Smooth muscle cell (in vitro differentiated cells): ENCODE measurements at regions not wholly inside any gene's neighbourhood (a gene's known extent, or its start where the extent isn't known, plus 50 kb on each side); places are given as distances from the start of the nearest gene placed in this dataset.

Experiments used
- DNase-seq: peaks from one replicate; lab custom pipeline; 2025; ENCODE audit not compliant: unreplicated experiment; lab: John Stamatoyannopoulos, UW
- H2AFZ ChIP-seq: fragments of 200-600 bp; sonication (generic); 2 replicates; pipeline ENCODE4 v1.6.0; 2016; ENCODE audit warnings: antibody characterized with exemption, low read depth, mild to moderate bottlenecking
- H3F3A ChIP-seq: fragments of 200-600 bp; sonication (generic); 2 replicates; pipeline ENCODE4 v1.6.0; 2017; ENCODE audit warnings: antibody characterized with exemption, low read depth
- H3K27ac ChIP-seq: fragments of 200-600 bp; sonication (generic); 2 replicates; pipeline ENCODE4 v1.5.1; 2016; ENCODE audit warnings: low read depth, mild to moderate bottlenecking
- H3K27me3 ChIP-seq: fragments of 200-600 bp; sonication (generic); 2 replicates; pipeline ENCODE4 v1.6.1; 2016; ENCODE audit warnings: low read depth, mild to moderate bottlenecking
- H3K36me3 ChIP-seq: fragments of 200-600 bp; sonication (generic); 2 replicates; pipeline ENCODE4 v1.5.1; 2016; ENCODE audit warnings: low read depth
- H3K4me1 ChIP-seq: fragments of 200-600 bp; sonication (generic); 2 replicates; pipeline ENCODE4 v1.5.1; 2016; ENCODE audit warnings: low read depth
- H3K4me2 ChIP-seq: fragments of 200-600 bp; sonication (generic); 2 replicates; pipeline ENCODE4 v1.6.0; 2016; ENCODE audit warnings: mild to moderate bottlenecking
- H3K4me3 ChIP-seq: fragments of 200-600 bp; sonication (generic); 2 replicates; pipeline ENCODE4 v1.5.1; 2016; ENCODE audit warnings: mild to moderate bottlenecking
- H3K79me2 ChIP-seq: fragments of 200-600 bp; sonication (generic); 2 replicates; pipeline ENCODE4 v1.6.0; 2016; ENCODE audit warnings: low read depth, mild to moderate bottlenecking
- H3K9ac ChIP-seq: fragments of 200-600 bp; sonication (generic); 2 replicates; pipeline ENCODE4 v1.6.0; 2016; ENCODE audit warnings: low read depth
- H3K9me3 ChIP-seq: fragments of 200-600 bp; sonication (generic); replicated peaks from 2 replicates; pipeline ENCODE4 v1.5.1; 2016; ENCODE audit warnings: low read depth
- H4K20me1 ChIP-seq: fragments of 200-600 bp; sonication (generic); 2 replicates; pipeline ENCODE4 v1.6.0; 2016; ENCODE audit warnings: low read depth
- WGBS: methylation state at CpG from one replicate; pipeline ENCODE4 v1.1.7; 2016; ENCODE audit warnings: low lambda C conversion rate; 5-methylcytosine and 5-hydroxymethylcytosine counted together
- TF ChIP-seq, protein P1 (sequence below): fragments of 200-600 bp; sonication (generic); IDR thresholded peaks from 2 replicates; pipeline ENCODE4 v1.5.1; 2017; ENCODE audit warnings: borderline replicate concordance, mild to moderate bottlenecking, antibody characterized with exemption; ENCODE audit not compliant: insufficient read depth, poor library complexity, severe bottlenecking

DNA sequence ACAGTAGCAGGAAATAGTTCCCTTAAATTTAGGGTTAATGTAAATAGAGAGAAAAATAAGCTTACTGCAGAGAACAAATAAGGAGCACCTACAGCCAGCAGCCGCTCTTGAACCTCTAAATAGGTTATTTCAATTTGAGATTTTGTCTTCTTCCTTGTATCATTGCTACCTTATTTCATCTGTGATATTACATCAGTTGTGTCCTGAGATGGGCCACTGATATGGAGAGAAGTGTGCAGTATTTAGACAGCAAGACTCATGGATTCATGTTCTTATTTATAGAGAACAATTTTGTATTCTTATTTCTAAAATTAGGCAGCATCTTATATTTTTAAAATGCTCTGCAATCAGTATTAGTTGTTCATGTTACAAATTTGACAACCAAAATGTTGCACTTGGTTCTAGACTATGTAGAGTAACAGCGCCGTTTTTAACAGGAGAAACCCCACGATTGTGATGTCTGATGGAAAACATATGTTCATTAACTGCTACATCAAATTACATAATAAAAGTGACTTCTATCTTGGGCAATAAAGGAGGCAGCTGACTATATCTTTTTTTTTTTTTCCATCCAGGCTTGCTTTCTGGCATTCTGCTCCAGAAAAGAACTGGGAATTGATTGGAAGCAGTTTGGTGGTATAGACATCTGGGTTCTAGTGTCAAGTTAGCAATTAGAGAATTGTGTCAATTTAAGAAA lies 117.9 kb downstream of the CAND1 start:
- no peaks in the 10 kb centered on the region for H3K27me3 ChIP-seq
- no peaks in the 10 kb centered on the region for H3K36me3 ChIP-seq
- no peaks in the 10 kb centered on the region for H3K79me2 ChIP-seq
- no peak for DNase-seq
- no peaks in the 10 kb centered on the region for H3K9me3 ChIP-seq
- no peak overlapping the region for H3K4me3 ChIP-seq
- TF ChIP-seq, protein P1, sequence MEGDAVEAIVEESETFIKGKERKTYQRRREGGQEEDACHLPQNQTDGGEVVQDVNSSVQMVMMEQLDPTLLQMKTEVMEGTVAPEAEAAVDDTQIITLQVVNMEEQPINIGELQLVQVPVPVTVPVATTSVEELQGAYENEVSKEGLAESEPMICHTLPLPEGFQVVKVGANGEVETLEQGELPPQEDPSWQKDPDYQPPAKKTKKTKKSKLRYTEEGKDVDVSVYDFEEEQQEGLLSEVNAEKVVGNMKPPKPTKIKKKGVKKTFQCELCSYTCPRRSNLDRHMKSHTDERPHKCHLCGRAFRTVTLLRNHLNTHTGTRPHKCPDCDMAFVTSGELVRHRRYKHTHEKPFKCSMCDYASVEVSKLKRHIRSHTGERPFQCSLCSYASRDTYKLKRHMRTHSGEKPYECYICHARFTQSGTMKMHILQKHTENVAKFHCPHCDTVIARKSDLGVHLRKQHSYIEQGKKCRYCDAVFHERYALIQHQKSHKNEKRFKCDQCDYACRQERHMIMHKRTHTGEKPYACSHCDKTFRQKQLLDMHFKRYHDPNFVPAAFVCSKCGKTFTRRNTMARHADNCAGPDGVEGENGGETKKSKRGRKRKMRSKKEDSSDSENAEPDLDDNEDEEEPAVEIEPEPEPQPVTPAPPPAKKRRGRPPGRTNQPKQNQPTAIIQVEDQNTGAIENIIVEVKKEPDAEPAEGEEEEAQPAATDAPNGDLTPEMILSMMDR: no peak
- no peak overlapping the region for H2AFZ ChIP-seq
- H3K4me2 ChIP-seq: no peak overlapping the region
- H3K4me1 ChIP-seq: peaks cover 10% of the 10 kb centered on the region
- H4K20me1 ChIP-seq: no peaks in the 10 kb centered on the region
- H3F3A ChIP-seq: peaks cover 7% of the 10 kb centered on the region
- H3K9ac ChIP-seq: no peak overlapping the region
- 63% methylated on average over 4 of the region's 4 CpGs for WGBS
- H3K27ac ChIP-seq: no peak overlapping the region

DNA sequence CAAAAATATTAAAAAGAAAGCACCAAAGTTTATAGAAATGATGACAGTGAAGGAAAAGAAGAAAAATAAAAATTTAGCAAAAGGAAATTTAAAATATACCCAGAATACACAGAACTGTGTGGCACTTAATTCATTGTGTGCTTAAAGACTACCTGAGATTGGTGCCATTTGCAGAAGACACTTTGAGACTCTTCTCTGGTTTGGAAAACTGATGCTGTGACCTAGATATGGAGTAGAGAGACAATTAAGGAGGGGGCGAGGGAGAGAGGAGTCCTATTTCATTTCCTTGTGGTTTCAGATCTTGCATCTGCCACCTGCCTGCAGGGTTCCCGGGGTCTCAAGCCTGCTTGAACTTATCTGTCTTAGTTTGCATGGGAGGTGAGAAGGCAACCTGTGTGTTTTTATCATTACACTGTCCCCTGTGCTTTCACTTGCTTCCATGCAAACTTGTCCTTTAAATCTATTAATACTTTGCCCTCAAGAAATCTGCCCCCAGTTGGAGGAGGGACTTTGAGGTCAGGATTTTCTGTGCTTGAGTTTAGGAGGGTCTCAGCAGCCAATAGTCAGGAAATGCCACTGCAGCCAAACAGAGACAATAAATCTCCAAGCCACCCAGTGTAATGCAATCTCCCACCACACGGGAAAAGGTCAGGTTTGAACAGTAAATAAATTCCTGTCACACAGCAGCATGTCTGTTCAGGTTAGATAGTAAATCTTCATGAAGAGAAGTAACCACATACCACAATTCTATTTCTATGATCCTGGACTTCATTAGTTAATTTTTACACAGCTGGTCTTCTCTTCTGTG lies 119.4 kb downstream of the CAND1 start:
- H3K27ac ChIP-seq: no peak overlapping the region
- 63% methylated on average over 3 of the region's 3 CpGs for WGBS
- H3K4me3 ChIP-seq: no peak overlapping the region
- no peaks in the 10 kb centered on the region for H3K9me3 ChIP-seq
- no peaks in the 10 kb centered on the region for H3K79me2 ChIP-seq
- H4K20me1 ChIP-seq: no peaks in the 10 kb centered on the region
- TF ChIP-seq, protein P1: peak; percentile 18
- no peak for DNase-seq
- H3K36me3 ChIP-seq: no peaks in the 10 kb centered on the region
- no peaks in the 10 kb centered on the region for H3K27me3 ChIP-seq
- no peak overlapping the region for H2AFZ ChIP-seq
- H3K9ac ChIP-seq: no peak overlapping the region
- peaks cover 10% of the 10 kb centered on the region for H3K4me1 ChIP-seq
- H3K4me2 ChIP-seq: no peak overlapping the region
- peaks cover 7% of the 10 kb centered on the region for H3F3A ChIP-seq

DNA sequence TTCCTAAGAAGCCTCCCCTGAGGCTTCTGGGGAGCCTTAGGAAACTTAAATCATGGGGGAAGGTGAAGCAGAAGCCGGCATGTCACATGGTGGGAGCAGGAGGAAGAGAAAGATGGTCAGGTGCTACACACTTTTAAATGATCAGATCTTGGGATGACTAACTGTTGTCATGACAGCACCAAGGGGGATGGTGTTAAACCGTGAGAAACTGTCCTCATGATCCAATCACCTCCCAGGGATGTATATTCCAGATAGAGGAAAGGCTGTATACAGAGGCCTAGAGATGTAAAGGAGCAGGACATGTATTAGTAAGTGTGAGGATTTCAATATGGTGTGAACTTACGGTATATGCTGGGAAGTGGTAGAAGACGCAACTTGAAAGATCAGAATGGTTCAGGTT lies 121.1 kb downstream of the CAND1 start:
- H3K9ac ChIP-seq: no peak overlapping the region
- 88% methylated on average over 4 of the region's 4 CpGs for WGBS
- DNase-seq: no peak

More for the DNA sequence above, 121.1 kb downstream of the CAND1 start:
- peaks cover 10% of the 10 kb centered on the region for H3K4me1 ChIP-seq
- H3K4me3 ChIP-seq: no peak overlapping the region
- H3K27ac ChIP-seq: no peak overlapping the region
- H3K36me3 ChIP-seq: no peaks in the 10 kb centered on the region
- no peaks in the 10 kb centered on the region for H3K9me3 ChIP-seq
- H3K27me3 ChIP-seq: no peaks in the 10 kb centered on the region
- no peaks in the 10 kb centered on the region for H3K79me2 ChIP-seq
- TF ChIP-seq, protein P1: no peak
- H2AFZ ChIP-seq: no peak overlapping the region
- peaks cover 7% of the 10 kb centered on the region for H3F3A ChIP-seq
- no peak overlapping the region for H3K4me2 ChIP-seq
- H4K20me1 ChIP-seq: no peaks in the 10 kb centered on the region
